ENCODE measurements at regions not wholly inside any gene's neighbourhood (a gene's known extent, or its start where the extent isn't known, plus 50 kb on each side); places are given as distances from the start of the nearest gene placed in this dataset.
"Not testable (repeated sequence)": the region's sequence is repeated elsewhere in the genome, so short reads cannot be mapped to it uniquely, and the experiment has no call there.

- TF ChIP-seq CTCF (IDR thresholded peaks at IDR 0.05; ENCODE audit: borderline replicate concordance, extremely low read depth, low read length, poor library complexity, severe bottlenecking) = no peak
- TF ChIP-seq EZH2 (IDR thresholded peaks at IDR 0.05; ENCODE audit: borderline replicate concordance, low read depth, low read length, severe bottlenecking) = no peak
- H3K9ac ChIP-seq (ENCODE audit: low read depth, low read length) = no peak overlapping the region
- no peak for ATAC-seq (ENCODE audit: insufficient read depth, low read depth)
- H3K4me2 ChIP-seq (ENCODE audit: insufficient read depth, low read length) = no peak overlapping the region
- no peak overlapping the region for H3K27ac ChIP-seq (ENCODE audit: low read length)
- no peaks in the 10 kb centered on the region for H3K9me3 ChIP-seq (ENCODE audit: insufficient read depth, low read length, severe bottlenecking)
- H4K20me1 ChIP-seq (ENCODE audit: insufficient read depth, low read length) = no peaks in the 10 kb centered on the region
- no peaks in the 10 kb centered on the region for H3K27me3 ChIP-seq (ENCODE audit: insufficient read depth, low read length, poor library complexity)
- no peak overlapping the region for H3K4me3 ChIP-seq (ENCODE audit: low read depth in 1 of 2, low read length in 2 of 2)
- H3K79me2 ChIP-seq (ENCODE audit: insufficient read depth, low read length) = no peaks in the 10 kb centered on the region
- no peaks in the 10 kb centered on the region for H3K36me3 ChIP-seq (ENCODE audit: insufficient read depth, low read length)
- no peak for DNase-seq
- no peak overlapping the region for H2AFZ ChIP-seq (ENCODE audit: low read depth, low read length)
- no peaks in the 10 kb centered on the region for H3K4me1 ChIP-seq (ENCODE audit: insufficient read depth, low read length)
Observed at GRCh38 chr14:85182282-85182681, 347.7 kb upstream of the FLRT2 start.

GRCh38 chr14:85186082-85186481 lies 343.9 kb upstream of the FLRT2 start:
- no peak for TF ChIP-seq CTCF (IDR thresholded peaks at IDR 0.05; ENCODE audit: borderline replicate concordance, extremely low read depth, low read length, poor library complexity, severe bottlenecking)
- TF ChIP-seq EZH2 (IDR thresholded peaks at IDR 0.05; ENCODE audit: borderline replicate concordance, low read depth, low read length, severe bottlenecking) = no peak
- H2AFZ ChIP-seq (ENCODE audit: low read depth, low read length) = no peak overlapping the region
- no peaks in the 10 kb centered on the region for H3K36me3 ChIP-seq (ENCODE audit: insufficient read depth, low read length)
- H3K27me3 ChIP-seq (ENCODE audit: insufficient read depth, low read length, poor library complexity) = no peaks in the 10 kb centered on the region
- H3K9me3 ChIP-seq (ENCODE audit: insufficient read depth, low read length, severe bottlenecking) = no peaks in the 10 kb centered on the region
- no peak overlapping the region for H3K27ac ChIP-seq (ENCODE audit: low read length)
- ATAC-seq (ENCODE audit: insufficient read depth, low read depth) (no peak), DNase-seq (no peak)
- no peaks in the 10 kb centered on the region for H3K79me2 ChIP-seq (ENCODE audit: insufficient read depth, low read length)
- no peak overlapping the region for H3K4me2 ChIP-seq (ENCODE audit: insufficient read depth, low read length)
- no peaks in the 10 kb centered on the region for H3K4me1 ChIP-seq (ENCODE audit: insufficient read depth, low read length)
- no peak overlapping the region for H3K9ac ChIP-seq (ENCODE audit: low read depth, low read length)
- no peak overlapping the region for H3K4me3 ChIP-seq (ENCODE audit: low read depth in 1 of 2, low read length in 2 of 2)
- no peaks in the 10 kb centered on the region for H4K20me1 ChIP-seq (ENCODE audit: insufficient read depth, low read length)

- Histone ChIP-seq H3K79me2 (ENCODE audit: insufficient read depth, low read length) (no peaks in the 10 kb centered on the region), H3K27me3 (ENCODE audit: insufficient read depth, low read length, poor library complexity) (no peaks in the 10 kb centered on the region), H3K4me1 (ENCODE audit: insufficient read depth, low read length) (no peaks in the 10 kb centered on the region), H3K9me3 (ENCODE audit: insufficient read depth, low read length, severe bottlenecking) (no peaks in the 10 kb centered on the region), H2AFZ (ENCODE audit: low read depth, low read length) (no peak overlapping the region), H3K36me3 (ENCODE audit: insufficient read depth, low read length) (no peaks in the 10 kb centered on the region), H3K9ac (ENCODE audit: low read depth, low read length) (no peak overlapping the region), H4K20me1 (ENCODE audit: insufficient read depth, low read length) (no peaks in the 10 kb centered on the region), H3K4me3 (ENCODE audit: low read depth in 1 of 2, low read length in 2 of 2) (no peak overlapping the region), H3K27ac (ENCODE audit: low read length) (no peak overlapping the region), H3K4me2 (ENCODE audit: insufficient read depth, low read length) (no peak overlapping the region)
- TF ChIP-seq CTCF (IDR thresholded peaks at IDR 0.05; ENCODE audit: borderline replicate concordance, extremely low read depth, low read length, poor library complexity, severe bottlenecking) (no peak), EZH2 (IDR thresholded peaks at IDR 0.05; ENCODE audit: borderline replicate concordance, low read depth, low read length, severe bottlenecking) (no peak)
- ATAC-seq (ENCODE audit: insufficient read depth, low read depth) = no peak
- DNase-seq = no peak
Observed at GRCh38 chr14:85187521-85187920, 342.4 kb upstream of the FLRT2 start.

DNA sequence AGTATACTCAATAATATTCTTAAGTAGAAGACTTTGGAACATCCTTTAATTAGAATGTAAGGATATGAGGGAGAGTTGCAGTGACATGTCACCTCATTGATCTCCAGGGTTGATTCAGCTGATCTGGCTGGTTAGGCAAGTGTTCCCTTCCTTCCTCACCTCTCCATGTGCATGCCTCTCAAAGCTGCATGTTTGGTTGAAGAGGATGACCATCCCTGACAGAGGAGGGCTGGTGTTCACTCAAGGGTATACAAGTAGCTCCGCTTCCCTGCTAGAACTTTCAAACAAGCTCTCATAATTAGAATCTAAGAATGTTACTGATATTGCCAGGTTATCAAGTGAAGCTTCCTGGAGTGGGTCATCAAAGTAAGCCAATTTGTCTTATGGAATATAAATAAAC lies 341.1 kb upstream of the FLRT2 start:
- no peak overlapping the region for H3K4me2 ChIP-seq (ENCODE audit: insufficient read depth, low read length)
- no peak for DNase-seq
- no peak overlapping the region for H2AFZ ChIP-seq (ENCODE audit: low read depth, low read length)
- no peak overlapping the region for H3K27ac ChIP-seq (ENCODE audit: low read length)
- no peak for TF ChIP-seq EZH2 (IDR thresholded peaks at IDR 0.05; ENCODE audit: borderline replicate concordance, low read depth, low read length, severe bottlenecking)
- TF ChIP-seq CTCF (IDR thresholded peaks at IDR 0.05; ENCODE audit: borderline replicate concordance, extremely low read depth, low read length, poor library complexity, severe bottlenecking) = no peak
- H4K20me1 ChIP-seq (ENCODE audit: insufficient read depth, low read length) = no peaks in the 10 kb centered on the region
- no peaks in the 10 kb centered on the region for H3K79me2 ChIP-seq (ENCODE audit: insufficient read depth, low read length)
- no peaks in the 10 kb centered on the region for H3K27me3 ChIP-seq (ENCODE audit: insufficient read depth, low read length, poor library complexity)
- ATAC-seq (ENCODE audit: insufficient read depth, low read depth) = no peak
- H3K9ac ChIP-seq (ENCODE audit: low read depth, low read length) = no peak overlapping the region
- no peaks in the 10 kb centered on the region for H3K9me3 ChIP-seq (ENCODE audit: insufficient read depth, low read length, severe bottlenecking)
- no peaks in the 10 kb centered on the region for H3K36me3 ChIP-seq (ENCODE audit: insufficient read depth, low read length)
- no peaks in the 10 kb centered on the region for H3K4me1 ChIP-seq (ENCODE audit: insufficient read depth, low read length)
- no peak overlapping the region for H3K4me3 ChIP-seq (ENCODE audit: low read depth in 1 of 2, low read length in 2 of 2)

DNA sequence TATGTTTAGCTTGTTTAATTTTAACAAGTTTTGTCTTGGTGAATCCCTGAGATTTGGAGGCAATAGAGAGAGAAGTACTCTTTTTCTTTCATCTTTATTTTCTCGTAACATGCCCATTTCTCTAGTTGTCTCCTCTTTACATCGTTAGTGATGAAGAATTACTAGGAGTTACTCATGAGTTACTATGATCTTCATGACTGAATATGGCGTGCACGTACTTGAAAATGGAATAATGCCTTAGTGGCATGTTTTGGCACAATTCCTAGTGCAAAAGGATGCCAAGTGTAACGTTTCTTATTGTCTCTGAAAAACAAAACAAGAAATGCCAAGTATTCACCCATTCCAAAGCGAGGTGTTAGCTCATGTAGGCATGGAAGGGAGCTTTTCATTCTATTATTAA lies 340.7 kb upstream of the FLRT2 start:
- not testable (repeated sequence) for H3K36me3 ChIP-seq (ENCODE audit: insufficient read depth, low read length); DNase-seq; H3K4me3 ChIP-seq (ENCODE audit: low read depth in 1 of 2, low read length in 2 of 2); H3K27me3 ChIP-seq (ENCODE audit: insufficient read depth, low read length, poor library complexity); H3K9ac ChIP-seq (ENCODE audit: low read depth, low read length); H3K4me2 ChIP-seq (ENCODE audit: insufficient read depth, low read length); H3K27ac ChIP-seq (ENCODE audit: low read length); H3K4me1 ChIP-seq (ENCODE audit: insufficient read depth, low read length); H4K20me1 ChIP-seq (ENCODE audit: insufficient read depth, low read length); H3K79me2 ChIP-seq (ENCODE audit: insufficient read depth, low read length); ATAC-seq (ENCODE audit: insufficient read depth, low read depth); H2AFZ ChIP-seq (ENCODE audit: low read depth, low read length); H3K9me3 ChIP-seq (ENCODE audit: insufficient read depth, low read length, severe bottlenecking)

All from DND-41 (cell line).